Liver (tissue), 7 donors: ENCODE measurements at regions not wholly inside any gene's neighbourhood (a gene's known extent, or its start where the extent isn't known, plus 50 kb on each side); places are given as distances from the start of the nearest gene placed in this dataset.

Experiments used
- DNase-seq: peaks from one replicate; pipeline ENCODE4 v3.0.0-alpha.2; 2017; ENCODE audit warnings: low spot score
- H3K27ac ChIP-seq, 2 donors: one replicate each; pipeline ENCODE4 v1.7.0; 2013; ENCODE audit warnings: inconsistent platforms in 2 of 2, low read length in 2 of 2, control low read depth in 1 of 2, low read depth in 1 of 2, mild to moderate bottlenecking in 1 of 2
- H3K27me3 ChIP-seq, 4 donors: one replicate each; pipeline versions ENCODE4 v1.6.1 to v1.7.0; 2013; ENCODE audit warnings: low read length in 3 of 4, inconsistent platforms in 1 of 4, mild to moderate bottlenecking in 1 of 4, moderate library complexity in 1 of 4; ENCODE audit not compliant: control insufficient read depth in 4 of 4, insufficient read depth in 4 of 4
- H3K36me3 ChIP-seq, 4 donors: one replicate each; pipeline versions ENCODE4 v1.6.1 to v1.7.0; 2013; ENCODE audit warnings: low read length in 3 of 4, mild to moderate bottlenecking in 3 of 4, low read depth in 1 of 4, moderate library complexity in 1 of 4; ENCODE audit not compliant: control insufficient read depth in 4 of 4, insufficient read depth in 3 of 4
- H3K4me1 ChIP-seq, 4 donors: one replicate each; pipeline versions ENCODE4 v1.6.1 to v1.7.0; 2013; ENCODE audit warnings: low read length in 3 of 4, mild to moderate bottlenecking in 3 of 4, moderate library complexity in 1 of 4; ENCODE audit not compliant: control insufficient read depth in 4 of 4, insufficient read depth in 4 of 4
- H3K4me3 ChIP-seq, 3 donors: one replicate each; pipeline versions ENCODE4 v1.6.1 to v1.7.0; 2013; ENCODE audit warnings: low read length in 3 of 3, control low read depth in 1 of 3, low read depth in 1 of 3, mild to moderate bottlenecking in 1 of 3
- H3K9ac ChIP-seq, 2 donors: one replicate each; pipeline ENCODE4 v1.7.0; 2013; ENCODE audit warnings: low read length in 2 of 2, mild to moderate bottlenecking in 2 of 2, moderate library complexity in 2 of 2, control low read depth in 1 of 2, low read depth in 1 of 2
- H3K9me3 ChIP-seq, 4 donors: one replicate each; pipeline versions ENCODE4 v1.6.1 to v1.7.0; 2013; ENCODE audit warnings: low read length in 3 of 4; ENCODE audit not compliant: control insufficient read depth in 4 of 4
- ATF3 ChIP-seq: IDR thresholded peaks from 2 replicates; pipeline ENCODE4 v1.6.1; 2016; ENCODE audit warnings: antibody characterized with exemption
- EGR1 ChIP-seq, 2 donors: IDR thresholded peaks; 2 replicates each; pipeline ENCODE4 v1.6.1; 2016 to 2018; ENCODE audit warnings: antibody characterized with exemption in 2 of 2, low read depth in 2 of 2
- FOXA1 ChIP-seq: IDR thresholded peaks from 2 replicates; pipeline ENCODE4 v1.6.1; 2016; ENCODE audit warnings: antibody characterized with exemption
- FOXA2 ChIP-seq: IDR thresholded peaks from 2 replicates; pipeline ENCODE4 v1.6.1; 2016; ENCODE audit warnings: antibody characterized with exemption
- GABPA ChIP-seq, 2 donors: IDR thresholded peaks in 1 of 2; conservative IDR thresholded peaks in 1 of 2; 2 replicates each; pipeline ENCODE4 v1.6.1; 2016; ENCODE audit warnings: antibody characterized with exemption in 2 of 2, mild to moderate bottlenecking in 1 of 2, moderate library complexity in 1 of 2
- HNF4A ChIP-seq, 2 donors: conservative IDR thresholded peaks; 2 replicates each; pipeline ENCODE4 v1.6.1; 2016; ENCODE audit warnings: antibody characterized with exemption in 2 of 2, mild to moderate bottlenecking in 2 of 2
- HNF4G ChIP-seq: IDR thresholded peaks from 2 replicates; pipeline ENCODE4 v1.6.1; 2016; ENCODE audit warnings: antibody characterized with exemption
- JUND ChIP-seq, 2 donors: IDR thresholded peaks; 2 replicates each; pipeline ENCODE4 v1.6.1; 2016; ENCODE audit warnings: antibody characterized with exemption in 2 of 2
- MAX ChIP-seq: IDR thresholded peaks from 2 replicates; pipeline ENCODE4 v1.6.1; 2016; ENCODE audit warnings: antibody characterized with exemption
- NR2F2 ChIP-seq: IDR thresholded peaks from 2 replicates; pipeline ENCODE4 v1.6.1; 2016; ENCODE audit warnings: antibody characterized with exemption
- RAD21 ChIP-seq, 2 donors: IDR thresholded peaks; 2 replicates each; pipeline ENCODE4 v1.6.1; 2016; ENCODE audit warnings: antibody characterized with exemption in 2 of 2, mild to moderate bottlenecking in 2 of 2
- REST ChIP-seq: IDR thresholded peaks from 2 replicates; pipeline ENCODE4 v1.6.1; 2016; ENCODE audit warnings: antibody characterized with exemption, mild to moderate bottlenecking
- RXRA ChIP-seq, 2 donors: IDR thresholded peaks; 2 replicates each; pipeline ENCODE4 v1.6.1; 2017 to 2018; ENCODE audit warnings: antibody characterized with exemption in 2 of 2, mild to moderate bottlenecking in 1 of 2
- SP1 ChIP-seq: IDR thresholded peaks from 2 replicates; pipeline ENCODE4 v1.6.1; 2018; ENCODE audit warnings: antibody characterized with exemption, mild to moderate bottlenecking
- TAF1 ChIP-seq: conservative IDR thresholded peaks from 2 replicates; pipeline ENCODE4 v1.6.1; 2016; ENCODE audit warnings: antibody characterized with exemption, mild to moderate bottlenecking
- YY1 ChIP-seq: IDR thresholded peaks from 2 replicates; pipeline ENCODE4 v1.6.1; 2016; ENCODE audit warnings: antibody characterized with exemption, mild to moderate bottlenecking
- ZBTB33 ChIP-seq: IDR thresholded peaks from 2 replicates; pipeline ENCODE4 v1.6.1; 2016; ENCODE audit warnings: antibody characterized with exemption
- WGBS: extraction: QIAGEN DNeasy Blood & Tissue Kit; methylation state at CpG from one replicate; pipeline ENCODE4 v1.1.7; 2013; 5-methylcytosine and 5-hydroxymethylcytosine counted together
- donor health status: healthy.
- donor health status: healthy.
- donor health status: healthy.
- donor health status: healthy.

DNA sequence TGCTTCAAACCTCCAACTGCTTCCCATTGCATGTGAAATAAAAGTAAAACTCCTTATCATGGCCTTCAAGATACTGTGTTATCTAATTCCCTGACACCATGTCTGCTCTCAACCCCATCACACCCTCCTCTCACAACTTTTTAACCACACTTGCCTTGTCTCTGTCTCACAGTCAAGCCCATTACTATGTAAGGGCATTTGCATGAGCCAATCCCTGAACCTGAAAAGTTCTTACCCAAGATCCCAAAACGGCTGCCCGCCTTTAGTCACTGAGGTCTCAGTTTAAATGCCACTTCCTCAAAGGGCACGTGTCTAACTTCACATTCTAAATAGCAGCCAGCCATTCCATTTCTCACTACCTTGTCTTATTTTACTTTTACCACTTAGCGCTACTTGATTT is 83.1 kb downstream of the SST start:
- DNase-seq, result no peak
- no peak for TF ChIP-seq ZBTB33
- no peak for TF ChIP-seq RXRA (IDR thresholded peaks at IDR 0.05)
- TF ChIP-seq REST, result no peak
- no peak for TF ChIP-seq JUND (IDR thresholded peaks at IDR 0.05)
- no peak for TF ChIP-seq SP1
- no peak for TF ChIP-seq HNF4A (conservative IDR thresholded peaks at IDR 0.05)
- TF ChIP-seq RAD21 (IDR thresholded peaks at IDR 0.05), result no peak
- no peak for TF ChIP-seq TAF1
- TF ChIP-seq NR2F2, result no peak
- no peak for TF ChIP-seq ATF3
- no peak for TF ChIP-seq EGR1 (IDR thresholded peaks at IDR 0.05; ENCODE audit: low read depth in 2 of 2)
- TF ChIP-seq HNF4G, result no peak
- TF ChIP-seq MAX, result no peak
- TF ChIP-seq FOXA1, result no peak
- 81% methylated on average over 4 of the region's 4 CpGs for WGBS
- H3K36me3 ChIP-seq, result no peaks in the 10 kb centered on the region
- no peak overlapping the region for H3K27ac ChIP-seq
- no peak overlapping the region for H3K9ac ChIP-seq
- H3K4me1 ChIP-seq, result no peaks in the 10 kb centered on the region
- H3K4me3 ChIP-seq, result no peak overlapping the region
- peaks cover 0 to 2% (median 0%) of the 10 kb centered on the region in 4 donors for H3K27me3 ChIP-seq
- no peaks in the 10 kb centered on the region for H3K9me3 ChIP-seq

- H3K27me3 ChIP-seq, result peaks cover 0 to 3% (median 0%) of the 10 kb centered on the region in 4 donors
- H3K9me3 ChIP-seq, result peaks cover 0 to 3% (median under 1%) of the 10 kb centered on the region in 4 donors
- no peak overlapping the region for H3K9ac ChIP-seq
- no peaks in the 10 kb centered on the region for H3K4me1 ChIP-seq
- no peaks in the 10 kb centered on the region for H3K36me3 ChIP-seq
- no peak for DNase-seq
- H3K27ac ChIP-seq, result no peak overlapping the region
- H3K4me3 ChIP-seq, result no peak overlapping the region
- TF ChIP-seq NR2F2 (no peak), GABPA (IDR thresholded peaks at IDR 0.05 in 1 of 2, conservative IDR thresholded peaks at IDR 0.05 in 1 of 2) (no peak), REST (no peak), HNF4A (conservative IDR thresholded peaks at IDR 0.05) (no peak), EGR1 (IDR thresholded peaks at IDR 0.05; ENCODE audit: low read depth in 2 of 2) (no peak), YY1 (no peak), RXRA (IDR thresholded peaks at IDR 0.05) (no peak), MAX (no peak), TAF1 (no peak), SP1 (no peak), FOXA2 (no peak), RAD21 (IDR thresholded peaks at IDR 0.05) (no peak), FOXA1 (no peak), ZBTB33 (no peak), ATF3 (no peak), JUND (IDR thresholded peaks at IDR 0.05) (no peak)
Observed at GRCh38 chr3:187586226-187586625, 84.0 kb downstream of the SST start.
